Caco-2 (cell line): ENCODE measurements at regions not wholly inside any gene's neighbourhood (a gene's known extent, or its start where the extent isn't known, plus 50 kb on each side); places are given as distances from the start of the nearest gene placed in this dataset.

Experiments
- BruUV-seq: library from RNA; stranded (reverse); fragments of 400-500 nt; replicated peaks from 2 replicates; lab custom pipeline; 2021; lab: Mats Ljungman, UMichigan
- CTCF ChIA-PET: fragments of 300-600 bp; sonication (Branson Sonifier 250); formaldehyde crosslinking; loops from one replicate; lab custom pipeline; 2022; ENCODE audit warnings: antibody characterized with exemption; lab: Charles Lee
- POLR2A ChIA-PET: fragments of 300-600 bp; sonication (Branson Sonifier 250); formaldehyde crosslinking; loops from one replicate; lab custom pipeline; 2022; ENCODE audit warnings: antibody characterized with exemption; lab: Charles Lee
- DNase-seq, 2 experiments: peaks; one replicate each; pipeline versions ENCODE4 v3.0.0 to v3.0.0-alpha.2; 2020 to 2022
- H3K27me3 ChIP-seq: replicated peaks from 2 replicates; pipeline ENCODE4 v1.6.0; 2011; ENCODE audit warnings: low read length; ENCODE audit not compliant: control insufficient read depth, insufficient read depth
- H3K36me3 ChIP-seq: 2 replicates; pipeline ENCODE4 v1.5.1; 2011; ENCODE audit warnings: low read length; ENCODE audit not compliant: control insufficient read depth, insufficient read depth
- H3K4me1 ChIP-seq: fragments of 250-450 bp; sonication (Bioruptor Pico); 2 replicates; pipeline ENCODE4 v1.5.1; 2020; ENCODE audit warnings: mild to moderate bottlenecking
- H3K4me3 ChIP-seq: 2 replicates; pipeline ENCODE4 v1.5.1; 2011; ENCODE audit warnings: low read depth, mild to moderate bottlenecking, control low read depth, low read length
- H3K9me3 ChIP-seq: fragments of 250-450 bp; sonication (Bioruptor Pico); 2 replicates; pipeline ENCODE4 v1.5.1; 2020; ENCODE audit warnings: mild to moderate bottlenecking, moderate library complexity
- H3K27ac Mint-ChIP-seq: one replicate; pipeline ENCODE4 v1.8.0; 2022; ENCODE audit warnings: mixed read lengths; ENCODE audit not compliant: unreplicated experiment
- H3K27me3 Mint-ChIP-seq: one replicate; pipeline ENCODE4 v1.8.0; 2022; ENCODE audit warnings: mixed read lengths; ENCODE audit not compliant: insufficient read depth, unreplicated experiment
- H3K36me3 Mint-ChIP-seq: one replicate; pipeline ENCODE4 v1.8.0; 2022; ENCODE audit warnings: mild to moderate bottlenecking, mixed read lengths; ENCODE audit not compliant: insufficient read depth, unreplicated experiment
- H3K4me1 Mint-ChIP-seq: one replicate; pipeline ENCODE4 v1.8.0; 2022; ENCODE audit warnings: low read depth, mixed read lengths; ENCODE audit not compliant: unreplicated experiment
- H3K4me3 Mint-ChIP-seq: one replicate; pipeline ENCODE4 v1.8.0; 2022; ENCODE audit warnings: mild to moderate bottlenecking, moderate library complexity, mixed read lengths; ENCODE audit not compliant: unreplicated experiment
- H3K9me3 Mint-ChIP-seq: one replicate; pipeline ENCODE4 v1.8.0; 2022; ENCODE audit warnings: mixed read lengths; ENCODE audit not compliant: unreplicated experiment
- CTCF ChIP-seq, 2 experiments: fragments of 200-600 bp in 1 of 2; IDR thresholded peaks; 1 replicate in 1 of 2; 2 replicates in 1 of 2; pipeline versions ENCODE4 v1.5.1 to v1.8.0; 2011 to 2022; ENCODE audit warnings: antibody characterized with exemption in 1 of 2, control low read depth in 1 of 2, inconsistent platforms in 1 of 2, low read depth in 1 of 2, low read length in 1 of 2, mild to moderate bottlenecking in 1 of 2, moderate library complexity in 1 of 2; ENCODE audit not compliant: insufficient read depth in 1 of 2, severe bottlenecking in 1 of 2, unreplicated experiment in 1 of 2
- intact Hi-C: fragments of 100-400 bp; cut with micrococcal nuclease; formaldehyde crosslinking; loops from one replicate; pipeline ENCODE4 v1.10.0; 2022; ENCODE audit not compliant: unreplicated experiment

GRCh38 chr3:77887611-77888010, 847.7 kb downstream of the ROBO2 start:
- Histone ChIP-seq H3K4me3 (no peak overlapping the region), H3K27me3 (no peaks in the 10 kb centered on the region), H3K36me3 (no peaks in the 10 kb centered on the region), H3K4me1 (no peaks in the 10 kb centered on the region), H3K9me3 (no peaks in the 10 kb centered on the region)
- ChIA-PET CTCF (no interaction called here), POLR2A (no interaction called here)
- intact Hi-C loops, result no loop called here
- H3K4me1 Mint-ChIP-seq, result no peaks in the 10 kb centered on the region
- H3K36me3 Mint-ChIP-seq, result no peaks in the 10 kb centered on the region
- TF ChIP-seq CTCF (IDR thresholded peaks at IDR 0.05; ENCODE audit: insufficient read depth in 1 of 2, low read depth in 1 of 2, low read length in 1 of 2, severe bottlenecking in 1 of 2, unreplicated experiment in 1 of 2), result no peak
- no peaks in the 10 kb centered on the region for H3K27me3 Mint-ChIP-seq
- H3K4me3 Mint-ChIP-seq, result no peak overlapping the region
- DNase-seq, result no peak
- BruUV-seq, result no TSS peak
- H3K27ac Mint-ChIP-seq, result no peak overlapping the region
- no peaks in the 10 kb centered on the region for H3K9me3 Mint-ChIP-seq

- H3K27me3 ChIP-seq, result no peaks in the 10 kb centered on the region
- Mint-ChIP-seq H3K27me3 (no peaks in the 10 kb centered on the region), H3K9me3 (no peaks in the 10 kb centered on the region), H3K27ac (no peak overlapping the region), H3K36me3 (no peaks in the 10 kb centered on the region), H3K4me1 (no peaks in the 10 kb centered on the region), H3K4me3 (no peak overlapping the region)
- no TSS peak for BruUV-seq
- intact Hi-C loops, result no loop called here
- no peaks in the 10 kb centered on the region for H3K9me3 ChIP-seq
- no peak overlapping the region for H3K4me3 ChIP-seq
- DNase-seq, result no peak
- CTCF ChIA-PET, result no interaction called here
- POLR2A ChIA-PET, result no interaction called here
- no peaks in the 10 kb centered on the region for H3K4me1 ChIP-seq
- no peak for TF ChIP-seq CTCF (IDR thresholded peaks at IDR 0.05; ENCODE audit: insufficient read depth in 1 of 2, low read depth in 1 of 2, low read length in 1 of 2, severe bottlenecking in 1 of 2, unreplicated experiment in 1 of 2)
- no peaks in the 10 kb centered on the region for H3K36me3 ChIP-seq
These were observed 849.7 kb downstream of the ROBO2 start for GRCh38 chr3:77889616-77890015.

GRCh38 chr3:77898621-77899020, 858.7 kb downstream of the ROBO2 start:
- no peak overlapping the region for H3K27ac Mint-ChIP-seq
- Histone ChIP-seq H3K27me3 (no peaks in the 10 kb centered on the region), H3K4me3 (no peak overlapping the region), H3K36me3 (no peaks in the 10 kb centered on the region), H3K4me1 (no peaks in the 10 kb centered on the region), H3K9me3 (no peaks in the 10 kb centered on the region)
- no peak for TF ChIP-seq CTCF (IDR thresholded peaks at IDR 0.05; ENCODE audit: insufficient read depth in 1 of 2, low read depth in 1 of 2, low read length in 1 of 2, severe bottlenecking in 1 of 2, unreplicated experiment in 1 of 2)
- H3K9me3 Mint-ChIP-seq, result no peaks in the 10 kb centered on the region
- H3K36me3 Mint-ChIP-seq, result no peaks in the 10 kb centered on the region
- ChIA-PET CTCF (no interaction called here), POLR2A (no interaction called here)
- no peaks in the 10 kb centered on the region for H3K27me3 Mint-ChIP-seq
- H3K4me1 Mint-ChIP-seq, result no peaks in the 10 kb centered on the region
- no peak overlapping the region for H3K4me3 Mint-ChIP-seq
- DNase-seq, result no peak
- intact Hi-C loops, result no loop called here
- no TSS peak for BruUV-seq
